Type B pancreatic cell (in vitro differentiated cells): ENCODE measurements at regions not wholly inside any gene's neighbourhood (a gene's known extent, or its start where the extent isn't known, plus 50 kb on each side); places are given as distances from the start of the nearest gene placed in this dataset.
A peak's percentile ranks its signal among the peaks of the same experiment; 100 is the strongest.

ENCODE experiments used
- DNase-seq: peaks from one replicate; pipeline ENCODE4 v3.0.0; 2021; ENCODE audit warnings: mixed read lengths; ENCODE audit not compliant: unreplicated experiment; ENCODE audit errors: extremely low spot score
- H3K27ac Mint-ChIP-seq: 2 replicates; pipeline ENCODE4 v1.8.0; 2021; ENCODE audit warnings: mild to moderate bottlenecking, mixed read lengths
- H3K27me3 Mint-ChIP-seq: 2 replicates; pipeline ENCODE4 v1.8.0; 2021; ENCODE audit warnings: mixed read lengths
- H3K36me3 Mint-ChIP-seq: 2 replicates; pipeline ENCODE4 v1.8.0; 2021; ENCODE audit warnings: mixed read lengths
- H3K4me1 Mint-ChIP-seq: one replicate; pipeline ENCODE4 v1.8.0; 2021; ENCODE audit warnings: mixed read lengths; ENCODE audit not compliant: unreplicated experiment
- H3K4me3 Mint-ChIP-seq: 2 replicates; pipeline ENCODE4 v1.8.0; 2021; ENCODE audit warnings: mild to moderate bottlenecking, mixed read lengths
- H3K9me3 Mint-ChIP-seq: 2 replicates; pipeline ENCODE4 v1.8.0; 2021; ENCODE audit warnings: mixed read lengths
- CTCF ChIP-seq: fragments of 200-600 bp; sonication (generic); conservative IDR thresholded peaks from 2 replicates; pipeline ENCODE4 v1.5.0; 2021; ENCODE audit warnings: antibody characterized with exemption, mild to moderate bottlenecking

DNA sequence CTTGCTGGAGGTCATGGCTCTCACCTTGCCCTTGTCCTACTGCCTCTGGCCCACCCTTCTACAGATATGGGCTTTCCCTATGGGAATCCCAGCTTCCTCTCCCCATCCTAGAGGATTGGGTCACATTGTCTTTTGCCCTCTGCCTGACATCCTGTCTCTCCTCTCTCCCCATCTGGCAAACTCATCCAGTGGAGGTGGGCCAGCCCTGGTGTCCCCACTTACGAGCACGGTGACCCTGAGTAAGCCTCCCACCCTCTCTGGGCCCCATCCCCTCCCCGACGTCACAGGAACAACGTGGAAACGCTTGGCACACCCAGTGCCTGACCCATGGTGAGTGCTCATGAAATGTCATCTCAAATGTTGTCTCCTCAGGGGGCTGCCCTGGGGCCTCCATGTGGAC is 56.1 kb upstream of the ID3 start:
- peaks cover 28% of the 10 kb centered on the region for H3K27me3 Mint-ChIP-seq
- DNase-seq: no peak
- H3K4me3 Mint-ChIP-seq: no peak overlapping the region
- no peaks in the 10 kb centered on the region for H3K36me3 Mint-ChIP-seq
- peaks cover 8% of the 10 kb centered on the region for H3K9me3 Mint-ChIP-seq
- TF ChIP-seq CTCF: no peak
- peaks cover 18% of the 10 kb centered on the region for H3K4me1 Mint-ChIP-seq
- peak overlapping the region; percentile 48 for H3K27ac Mint-ChIP-seq

DNA sequence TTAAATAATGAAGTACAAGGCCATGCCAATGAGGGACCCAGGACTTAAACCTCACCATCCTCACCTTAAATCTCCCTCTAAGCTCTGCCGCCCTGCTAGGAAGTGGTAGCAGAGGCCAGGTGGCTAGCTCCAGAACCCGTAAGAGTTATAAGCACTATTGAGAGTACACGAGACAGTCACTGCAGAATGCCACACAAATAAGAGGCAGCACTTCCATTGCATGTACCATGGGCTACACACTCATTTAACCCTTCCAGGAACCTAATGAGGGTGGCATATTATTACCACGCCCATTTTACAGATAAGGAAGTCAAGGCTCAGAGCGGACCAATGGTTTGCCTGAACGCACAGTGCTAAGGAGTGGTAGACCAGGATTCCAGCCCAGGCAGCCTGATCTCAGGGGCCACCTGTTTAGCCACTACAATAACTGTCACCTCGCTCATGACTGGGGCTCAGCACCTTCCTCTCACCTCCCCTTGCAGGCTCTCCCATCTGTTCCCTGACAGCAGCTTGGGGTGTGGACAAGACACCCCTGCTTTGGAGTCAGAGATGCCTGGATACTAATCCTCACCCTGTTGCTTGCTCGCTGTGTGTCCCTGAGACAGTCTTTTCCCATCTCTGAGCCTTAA is 54.8 kb upstream of the ID3 start:
- H3K4me1 Mint-ChIP-seq: peaks cover 18% of the 10 kb centered on the region
- peaks cover 18% of the 10 kb centered on the region for H3K27me3 Mint-ChIP-seq
- H3K36me3 Mint-ChIP-seq: no peaks in the 10 kb centered on the region
- H3K4me3 Mint-ChIP-seq: no peak overlapping the region
- peaks cover 8% of the 10 kb centered on the region for H3K9me3 Mint-ChIP-seq
- no peak for DNase-seq
- no peak overlapping the region for H3K27ac Mint-ChIP-seq
- no peak for TF ChIP-seq CTCF

DNA sequence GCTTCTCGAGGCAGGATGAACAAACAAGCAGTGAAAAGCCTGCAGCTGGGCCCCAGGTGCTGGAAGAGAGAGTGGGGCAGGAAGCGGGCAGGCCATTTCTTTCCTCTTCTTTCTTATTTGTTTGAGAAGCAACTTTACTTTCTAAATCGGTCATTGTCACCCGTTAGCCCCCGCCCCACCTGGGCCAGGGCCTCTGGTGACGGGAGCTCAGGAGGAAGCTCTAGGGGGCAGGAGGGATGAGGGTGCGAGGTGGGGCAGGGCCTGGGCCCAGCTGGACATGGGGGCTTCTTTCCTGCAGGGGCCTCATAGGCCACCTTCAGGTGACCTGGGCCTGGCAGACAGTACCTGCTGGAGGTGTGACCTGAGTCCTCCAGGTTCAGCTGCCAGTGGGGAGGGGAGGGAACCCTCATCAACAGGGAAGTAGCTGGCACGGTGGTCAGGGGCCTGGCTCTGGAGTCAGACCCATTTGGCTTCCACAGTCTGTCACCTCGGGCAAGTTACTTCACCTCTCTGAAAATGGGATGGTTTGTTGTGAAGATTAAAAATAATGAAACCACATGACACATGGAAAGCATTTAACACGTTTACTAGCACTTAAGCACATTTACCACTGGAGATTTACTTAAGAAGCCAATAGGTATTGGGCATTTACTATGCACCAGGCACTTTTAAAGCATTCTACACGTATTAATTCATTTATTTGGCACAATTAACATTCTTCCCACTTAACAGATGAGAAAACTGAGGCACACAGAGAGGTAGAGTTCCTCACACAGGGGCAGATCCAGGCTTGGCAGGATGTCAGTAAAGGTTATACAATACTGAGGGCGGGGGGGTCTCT is 54.1 kb upstream of the ID3 start:
- no peak for DNase-seq
- Mint-ChIP-seq H3K4me1 (peaks cover 14% of the 10 kb centered on the region), H3K4me3 (no peak overlapping the region), H3K27me3 (peaks cover 11% of the 10 kb centered on the region), H3K36me3 (no peaks in the 10 kb centered on the region), H3K9me3 (peaks cover 6% of the 10 kb centered on the region), H3K27ac (no peak overlapping the region)
- no peak for TF ChIP-seq CTCF

GRCh38 chr1:23611601-23612327 is 52.5 kb upstream of the ID3 start:
- Mint-ChIP-seq H3K4me3 (no peak overlapping the region), H3K27me3 (peaks cover 4% of the 10 kb centered on the region), H3K4me1 (peaks cover 22% of the 10 kb centered on the region), H3K9me3 (no peaks in the 10 kb centered on the region), H3K27ac (no peak overlapping the region), H3K36me3 (no peaks in the 10 kb centered on the region)
- TF ChIP-seq CTCF: no peak
- no peak for DNase-seq

- H3K9me3 Mint-ChIP-seq: no peaks in the 10 kb centered on the region
- DNase-seq: no peak
- peaks cover 17% of the 10 kb centered on the region for H3K4me1 Mint-ChIP-seq
- peak overlapping the region; percentile 62 for H3K27ac Mint-ChIP-seq
- no peak for TF ChIP-seq CTCF
- no peaks in the 10 kb centered on the region for H3K27me3 Mint-ChIP-seq
- H3K36me3 Mint-ChIP-seq: no peaks in the 10 kb centered on the region
- H3K4me3 Mint-ChIP-seq: no peak overlapping the region
Observed at GRCh38 chr1:23610677-23611076, 51.4 kb upstream of the ID3 start.
